Transverse colon (tissue), 4 donors: ENCODE measurements at regions not wholly inside any gene's neighbourhood (a gene's known extent, or its start where the extent isn't known, plus 50 kb on each side); places are given as distances from the start of the nearest gene placed in this dataset.

Experiments
- CTCF ChIP-seq, 5 experiments: fragments of 200-600 bp in 3 of 5; fragments of 450-650 bp in 2 of 5; sonication (generic) in 3 of 5; IDR thresholded peaks; 1 replicate in 2 of 5; 2 replicates in 3 of 5; pipeline ENCODE4 v1.5.1; 2016 to 2017; ENCODE audit warnings: antibody characterized with exemption in 5 of 5, inconsistent platforms in 3 of 5, mild to moderate bottlenecking in 2 of 5, moderate library complexity in 1 of 5
- EP300 ChIP-seq: sonication (generic); formaldehyde crosslinking; IDR thresholded peaks from one replicate; pipeline ENCODE4 v1.6.1; 2017; ENCODE audit warnings: antibody characterized with exemption, low read depth
- POLR2A ChIP-seq: fragments of 450-650 bp; IDR thresholded peaks from one replicate; pipeline ENCODE4 v1.6.1; 2016; ENCODE audit warnings: antibody characterized with exemption, mild to moderate bottlenecking, moderate library complexity
- POLR2AphosphoS5 ChIP-seq, 3 donors: sonication (generic); formaldehyde crosslinking; IDR thresholded peaks; one replicate each; pipeline ENCODE4 v1.6.1; 2016; ENCODE audit warnings: antibody characterized with exemption in 3 of 3

GRCh38 chr13:72043366-72043765 lies 176.4 kb upstream of the DACH1 start:
- no peak for TF ChIP-seq EP300
- TF ChIP-seq POLR2A, result no peak
- no peak for TF ChIP-seq POLR2AphosphoS5 (IDR thresholded peaks at IDR 0.05)
- TF ChIP-seq CTCF (IDR thresholded peaks at IDR 0.05), result no peak
